ENCODE measurements at regions not wholly inside any gene's neighbourhood (a gene's known extent, or its start where the extent isn't known, plus 50 kb on each side); places are given as distances from the start of the nearest gene placed in this dataset.
"Not testable (repeated sequence)": the region's sequence is repeated elsewhere in the genome, so short reads cannot be mapped to it uniquely, and the experiment has no call there.

DNA sequence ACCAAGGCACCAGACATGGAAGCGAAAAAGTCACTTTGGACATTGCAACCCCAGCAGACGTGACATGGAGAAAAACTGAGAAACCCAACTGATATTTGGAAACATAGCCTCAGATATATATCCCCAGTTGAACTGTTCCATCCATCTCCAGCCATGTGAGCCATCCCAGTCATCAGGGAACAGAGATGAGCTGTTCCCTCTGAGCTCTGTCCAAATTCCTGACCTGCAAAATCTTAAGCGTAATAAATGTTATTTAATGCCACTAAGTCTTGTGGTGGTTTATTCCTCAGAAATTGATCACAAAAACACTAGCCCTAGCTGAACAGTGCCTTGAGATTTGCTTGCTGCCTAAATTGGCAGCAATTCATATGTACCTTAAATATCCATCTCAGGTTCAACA, 182.8 kb downstream of the NRP2 start:
- H3K4me1 ChIP-seq (ENCODE audit: control insufficient read depth in 2 of 3, insufficient read depth in 2 of 3, low read depth in 1 of 3, low read length in 3 of 3): no peaks in the 10 kb centered on the region
- H3K36me3 ChIP-seq (ENCODE audit: control insufficient read depth in 2 of 3, insufficient read depth in 3 of 3, low read length in 3 of 3): no peaks in the 10 kb centered on the region
- H3K4me3 ChIP-seq (ENCODE audit: low read length in 3 of 3): no peak overlapping the region
- intact Hi-C loops (cut with DNase I): no loop called here
- H3K27ac ChIP-seq (ENCODE audit: low read depth in 2 of 2, low read length in 2 of 2): no peak overlapping the region
- no peak for FAIRE-seq
- H3K9ac ChIP-seq (ENCODE audit: low read length in 3 of 3): no peak overlapping the region
- no peaks in the 10 kb centered on the region for H3K27me3 ChIP-seq (ENCODE audit: control insufficient read depth, insufficient read depth, low read length)
- DNase-seq: no peak
- H3K9me3 ChIP-seq (ENCODE audit: control insufficient read depth in 2 of 3, insufficient read depth in 1 of 3, low read length in 3 of 3): no peaks in the 10 kb centered on the region
- TF ChIP-seq, protein P1, sequence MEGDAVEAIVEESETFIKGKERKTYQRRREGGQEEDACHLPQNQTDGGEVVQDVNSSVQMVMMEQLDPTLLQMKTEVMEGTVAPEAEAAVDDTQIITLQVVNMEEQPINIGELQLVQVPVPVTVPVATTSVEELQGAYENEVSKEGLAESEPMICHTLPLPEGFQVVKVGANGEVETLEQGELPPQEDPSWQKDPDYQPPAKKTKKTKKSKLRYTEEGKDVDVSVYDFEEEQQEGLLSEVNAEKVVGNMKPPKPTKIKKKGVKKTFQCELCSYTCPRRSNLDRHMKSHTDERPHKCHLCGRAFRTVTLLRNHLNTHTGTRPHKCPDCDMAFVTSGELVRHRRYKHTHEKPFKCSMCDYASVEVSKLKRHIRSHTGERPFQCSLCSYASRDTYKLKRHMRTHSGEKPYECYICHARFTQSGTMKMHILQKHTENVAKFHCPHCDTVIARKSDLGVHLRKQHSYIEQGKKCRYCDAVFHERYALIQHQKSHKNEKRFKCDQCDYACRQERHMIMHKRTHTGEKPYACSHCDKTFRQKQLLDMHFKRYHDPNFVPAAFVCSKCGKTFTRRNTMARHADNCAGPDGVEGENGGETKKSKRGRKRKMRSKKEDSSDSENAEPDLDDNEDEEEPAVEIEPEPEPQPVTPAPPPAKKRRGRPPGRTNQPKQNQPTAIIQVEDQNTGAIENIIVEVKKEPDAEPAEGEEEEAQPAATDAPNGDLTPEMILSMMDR (IDR thresholded peaks at IDR 0.05; ENCODE audit: borderline replicate concordance, extremely low read depth, insufficient read depth): no peak

DNA sequence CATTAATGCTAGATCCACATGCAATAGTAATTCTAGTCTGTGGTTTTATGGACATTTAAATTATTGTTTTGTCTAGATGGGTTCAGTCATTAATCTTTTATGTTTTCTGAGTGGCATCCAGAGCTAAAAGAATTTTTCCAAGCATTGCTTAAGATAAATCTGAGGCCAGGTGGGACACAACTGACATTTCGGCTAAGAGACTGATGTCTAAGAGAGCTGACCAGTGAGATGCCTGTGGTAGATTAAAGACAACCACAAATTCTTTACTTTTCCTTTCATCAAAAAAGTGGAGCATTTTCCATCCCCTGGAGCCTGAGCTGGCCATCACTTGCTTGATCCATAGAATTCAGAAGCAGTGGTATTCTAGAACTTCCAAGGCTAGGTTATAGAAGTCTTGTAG, 182.2 kb downstream of the NRP2 start:
- intact Hi-C loops (cut with DNase I): no loop called here
- no peak for FAIRE-seq

DNA sequence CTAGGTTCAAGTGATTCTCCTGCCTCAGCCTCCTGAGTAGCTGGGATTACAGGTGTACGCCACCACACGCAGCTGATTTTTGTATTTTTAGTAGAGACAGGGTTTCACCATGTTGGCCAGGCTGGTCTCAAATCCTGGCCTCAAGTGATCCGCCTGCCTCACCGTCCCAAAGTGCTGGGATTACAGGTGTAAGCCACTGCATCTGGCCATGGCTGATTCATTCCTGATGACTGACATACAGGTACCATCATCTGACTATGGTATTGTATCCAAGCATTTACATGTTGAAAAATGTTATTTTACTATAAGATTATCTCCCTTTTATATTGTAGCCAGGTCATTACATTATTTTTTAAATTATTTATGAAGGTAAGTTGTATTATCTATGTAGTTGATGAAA, 180.5 kb downstream of the NRP2 start:
- H3K27ac ChIP-seq (ENCODE audit: low read depth in 2 of 2, low read length in 2 of 2); H3K9ac ChIP-seq (ENCODE audit: low read length in 3 of 3); H3K27me3 ChIP-seq (ENCODE audit: control insufficient read depth, insufficient read depth, low read length); H3K4me3 ChIP-seq (ENCODE audit: low read length in 3 of 3); H3K4me1 ChIP-seq (ENCODE audit: control insufficient read depth in 2 of 3, insufficient read depth in 2 of 3, low read depth in 1 of 3, low read length in 3 of 3); FAIRE-seq; H3K36me3 ChIP-seq (ENCODE audit: control insufficient read depth in 2 of 3, insufficient read depth in 3 of 3, low read length in 3 of 3); H3K9me3 ChIP-seq (ENCODE audit: control insufficient read depth in 2 of 3, insufficient read depth in 1 of 3, low read length in 3 of 3); DNase-seq; intact Hi-C loops (cut with DNase I): not testable (repeated sequence)

More for the DNA sequence above, 182.2 kb downstream of the NRP2 start:
- no peak for DNase-seq
- Histone ChIP-seq H3K4me3 (ENCODE audit: low read length in 3 of 3) (no peak overlapping the region), H3K9me3 (ENCODE audit: control insufficient read depth in 2 of 3, insufficient read depth in 1 of 3, low read length in 3 of 3) (no peaks in the 10 kb centered on the region), H3K36me3 (ENCODE audit: control insufficient read depth in 2 of 3, insufficient read depth in 3 of 3, low read length in 3 of 3) (no peaks in the 10 kb centered on the region), H3K4me1 (ENCODE audit: control insufficient read depth in 2 of 3, insufficient read depth in 2 of 3, low read depth in 1 of 3, low read length in 3 of 3) (no peaks in the 10 kb centered on the region), H3K27ac (ENCODE audit: low read depth in 2 of 2, low read length in 2 of 2) (no peak overlapping the region), H3K9ac (ENCODE audit: low read length in 3 of 3) (no peak overlapping the region), H3K27me3 (ENCODE audit: control insufficient read depth, insufficient read depth, low read length) (no peaks in the 10 kb centered on the region)
- TF ChIP-seq, protein P1 (IDR thresholded peaks at IDR 0.05; ENCODE audit: borderline replicate concordance, extremely low read depth, insufficient read depth): no peak

DNA sequence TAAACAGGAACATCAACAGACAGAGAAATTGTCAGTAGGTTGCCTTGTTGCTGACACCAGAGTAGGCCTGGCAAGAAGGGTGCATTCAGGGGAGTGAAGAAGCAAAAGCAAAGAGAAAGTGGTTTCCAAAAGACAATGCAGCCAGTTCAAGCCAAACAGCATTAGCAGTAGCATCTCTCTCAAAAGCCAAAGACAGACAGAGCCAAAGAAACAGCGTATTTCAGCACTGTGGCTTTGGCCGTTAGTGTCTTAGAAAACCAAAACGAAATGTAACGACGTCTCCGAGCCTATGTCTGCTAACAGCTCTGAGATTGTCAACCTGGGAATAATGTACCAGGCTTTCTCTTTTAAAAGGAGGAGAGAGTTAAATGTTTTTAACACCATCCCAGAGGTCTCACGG, 178.6 kb downstream of the NRP2 start:
- no peaks in the 10 kb centered on the region for H3K9me3 ChIP-seq (ENCODE audit: control insufficient read depth in 2 of 3, insufficient read depth in 1 of 3, low read length in 3 of 3)
- no peaks in the 10 kb centered on the region for H3K36me3 ChIP-seq (ENCODE audit: control insufficient read depth in 2 of 3, insufficient read depth in 3 of 3, low read length in 3 of 3)
- no peak for DNase-seq
- no peak for FAIRE-seq
- H3K27me3 ChIP-seq (ENCODE audit: control insufficient read depth, insufficient read depth, low read length): no peaks in the 10 kb centered on the region
- TF ChIP-seq, protein P1 (IDR thresholded peaks at IDR 0.05; ENCODE audit: borderline replicate concordance, extremely low read depth, insufficient read depth): no peak
- intact Hi-C loops (cut with DNase I): no loop called here
- H3K27ac ChIP-seq (ENCODE audit: low read depth in 2 of 2, low read length in 2 of 2): no peak overlapping the region
- H3K4me3 ChIP-seq (ENCODE audit: low read length in 3 of 3): no peak overlapping the region
- no peak overlapping the region for H3K9ac ChIP-seq (ENCODE audit: low read length in 3 of 3)
- H3K4me1 ChIP-seq (ENCODE audit: control insufficient read depth in 2 of 3, insufficient read depth in 2 of 3, low read depth in 1 of 3, low read length in 3 of 3): no peaks in the 10 kb centered on the region
